Panc1 (cell line): ENCODE measurements at regions not wholly inside any gene's neighbourhood (a gene's known extent, or its start where the extent isn't known, plus 50 kb on each side); places are given as distances from the start of the nearest gene placed in this dataset.

Source experiments
- ATAC-seq: fragments of 200-7000 bp; cut with Tn5 transposase; 2 replicates; pipeline ENCODE4 v1.9.1; 2020; ENCODE audit warnings: mild to moderate bottlenecking, moderate library complexity
- BruUV-seq: library from RNA; stranded (reverse); fragments of 400-500 nt; replicated peaks from 2 replicates; lab custom pipeline; 2021; lab: Mats Ljungman, UMichigan
- CTCF ChIA-PET: fragments of 300-600 bp; sonication (Branson Sonifier 250); formaldehyde crosslinking; loops from one replicate; lab custom pipeline; 2022; ENCODE audit warnings: antibody characterized with exemption; lab: Charles Lee
- POLR2A ChIA-PET: fragments of 300-600 bp; sonication (Branson Sonifier 250); formaldehyde crosslinking; loops from one replicate; lab custom pipeline; 2022; ENCODE audit warnings: antibody characterized with exemption; lab: Charles Lee
- DNase-seq: peaks from one replicate; pipeline ENCODE4 v3.0.0-alpha.2; 2010; ENCODE audit warnings: low read depth, low spot score
- H3K27ac ChIP-seq: 2 replicates; pipeline ENCODE4 v1.5.1; 2011; ENCODE audit warnings: mild to moderate bottlenecking, low read length, inconsistent platforms
- H3K27me3 ChIP-seq: fragments of 200-500 bp; sonication (Bioruptor generic); 2 replicates; pipeline ENCODE4 v1.6.0; 2014; ENCODE audit warnings: low read length, inconsistent platforms; ENCODE audit not compliant: control insufficient read depth, insufficient read depth
- H3K36me3 ChIP-seq: fragments of 200-500 bp; sonication (Bioruptor generic); 2 replicates; pipeline ENCODE4 v1.5.1; 2014; ENCODE audit warnings: inconsistent platforms, mild to moderate bottlenecking, low read length, moderate library complexity; ENCODE audit not compliant: control insufficient read depth, insufficient read depth
- H3K4me1 ChIP-seq: 2 replicates; pipeline ENCODE4 v1.5.1; 2011; ENCODE audit warnings: inconsistent platforms, mild to moderate bottlenecking, low read length, moderate library complexity; ENCODE audit not compliant: control insufficient read depth, insufficient read depth
- H3K4me3 ChIP-seq, 2 experiments: 2 replicates each; pipeline ENCODE4 v1.5.1; 2011 to 2012; ENCODE audit warnings: low read depth in 2 of 2, low read length in 2 of 2, mild to moderate bottlenecking in 2 of 2, inconsistent platforms in 1 of 2, moderate library complexity in 1 of 2
- H3K9me3 ChIP-seq: fragments of 200-500 bp; sonication (Bioruptor generic); 2 replicates; pipeline ENCODE4 v1.5.1; 2014; ENCODE audit warnings: low read depth, mild to moderate bottlenecking, inconsistent platforms, low read length, moderate library complexity; ENCODE audit not compliant: control insufficient read depth, insufficient read depth
- POLR2AphosphoS5 ChIP-seq: IDR thresholded peaks from 2 replicates; pipeline ENCODE4 v1.6.1; 2012; ENCODE audit warnings: mild to moderate bottlenecking, low read depth, low read length, moderate library complexity
- SIN3A ChIP-seq: IDR thresholded peaks from 2 replicates; pipeline ENCODE4 v1.6.1; 2012; ENCODE audit warnings: low read depth, mild to moderate bottlenecking, low read length, moderate library complexity, borderline replicate concordance; ENCODE audit not compliant: insufficient read depth
- TCF7L2 ChIP-seq: IDR thresholded peaks from 2 replicates; pipeline ENCODE4 v1.6.1; 2011; ENCODE audit warnings: mild to moderate bottlenecking, low read depth, low read length, inconsistent platforms
- in situ Hi-C: cut with HindIII; loops from 2 replicates; pipeline ENCODE4 v1.10.0; 2016; ENCODE audit warnings: low sequenced_read_pairs, low pct_unique_long_range_greater_than_20kb
- intact Hi-C: fragments of 100-400 bp; cut with micrococcal nuclease; formaldehyde crosslinking; loops from one replicate; pipeline ENCODE4 v1.10.0; 2022; ENCODE audit not compliant: unreplicated experiment
- TF ChIP-seq, protein P1 (sequence below), 2 experiments: IDR thresholded peaks; 2 replicates each; pipeline ENCODE4 v1.6.1; 2011 to 2012; ENCODE audit warnings: low read depth in 2 of 2, control low read depth in 1 of 2, low read length in 1 of 2, mild to moderate bottlenecking in 1 of 2, moderate library complexity in 1 of 2; ENCODE audit not compliant: insufficient read depth in 1 of 2
- TF ChIP-seq, protein P2 (sequence below): fragments of 450-650 bp; IDR thresholded peaks from 2 replicates; pipeline ENCODE4 v1.5.1; 2017; ENCODE audit warnings: mild to moderate bottlenecking

DNA sequence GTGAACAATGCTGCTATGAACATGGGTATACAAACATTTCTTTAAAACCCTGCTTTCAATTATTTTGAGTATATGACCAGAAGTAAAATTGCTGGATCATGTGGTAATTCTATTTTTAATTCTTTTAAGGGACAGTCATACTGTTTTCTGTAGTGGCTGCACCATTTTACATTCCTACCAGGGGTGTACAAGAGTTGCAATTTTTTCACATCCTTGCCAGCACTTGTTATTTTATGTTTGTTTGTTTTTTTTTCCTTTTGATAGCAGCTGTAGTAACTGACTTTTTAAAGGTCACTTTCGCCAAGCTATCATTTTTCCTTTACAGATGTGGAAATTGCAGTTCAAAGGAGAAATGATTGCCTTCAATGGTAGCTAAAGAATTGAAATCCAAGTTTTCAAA lies 99.5 kb downstream of the GPR85 start:
- Histone ChIP-seq H3K36me3 (no peaks in the 10 kb centered on the region; the same call in 1 of the 2 replicates), H3K4me1 (no peaks in the 10 kb centered on the region), H3K4me3 (no peak overlapping the region), H3K9me3 (no peaks in the 10 kb centered on the region), H3K27me3 (no peaks in the 10 kb centered on the region; the same call in 1 of the 2 replicates), H3K27ac (no peak overlapping the region)
- BruUV-seq, result no TSS peak
- intact Hi-C loops (no loop called here), in situ Hi-C loops (no loop called here)
- POLR2A ChIA-PET, result no interaction called here
- TF ChIP-seq, protein P1, sequence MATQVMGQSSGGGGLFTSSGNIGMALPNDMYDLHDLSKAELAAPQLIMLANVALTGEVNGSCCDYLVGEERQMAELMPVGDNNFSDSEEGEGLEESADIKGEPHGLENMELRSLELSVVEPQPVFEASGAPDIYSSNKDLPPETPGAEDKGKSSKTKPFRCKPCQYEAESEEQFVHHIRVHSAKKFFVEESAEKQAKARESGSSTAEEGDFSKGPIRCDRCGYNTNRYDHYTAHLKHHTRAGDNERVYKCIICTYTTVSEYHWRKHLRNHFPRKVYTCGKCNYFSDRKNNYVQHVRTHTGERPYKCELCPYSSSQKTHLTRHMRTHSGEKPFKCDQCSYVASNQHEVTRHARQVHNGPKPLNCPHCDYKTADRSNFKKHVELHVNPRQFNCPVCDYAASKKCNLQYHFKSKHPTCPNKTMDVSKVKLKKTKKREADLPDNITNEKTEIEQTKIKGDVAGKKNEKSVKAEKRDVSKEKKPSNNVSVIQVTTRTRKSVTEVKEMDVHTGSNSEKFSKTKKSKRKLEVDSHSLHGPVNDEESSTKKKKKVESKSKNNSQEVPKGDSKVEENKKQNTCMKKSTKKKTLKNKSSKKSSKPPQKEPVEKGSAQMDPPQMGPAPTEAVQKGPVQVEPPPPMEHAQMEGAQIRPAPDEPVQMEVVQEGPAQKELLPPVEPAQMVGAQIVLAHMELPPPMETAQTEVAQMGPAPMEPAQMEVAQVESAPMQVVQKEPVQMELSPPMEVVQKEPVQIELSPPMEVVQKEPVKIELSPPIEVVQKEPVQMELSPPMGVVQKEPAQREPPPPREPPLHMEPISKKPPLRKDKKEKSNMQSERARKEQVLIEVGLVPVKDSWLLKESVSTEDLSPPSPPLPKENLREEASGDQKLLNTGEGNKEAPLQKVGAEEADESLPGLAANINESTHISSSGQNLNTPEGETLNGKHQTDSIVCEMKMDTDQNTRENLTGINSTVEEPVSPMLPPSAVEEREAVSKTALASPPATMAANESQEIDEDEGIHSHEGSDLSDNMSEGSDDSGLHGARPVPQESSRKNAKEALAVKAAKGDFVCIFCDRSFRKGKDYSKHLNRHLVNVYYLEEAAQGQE (IDR thresholded peaks at IDR 0.05; ENCODE audit: insufficient read depth in 1 of 2, low read depth in 2 of 2, low read length in 1 of 2), result no peak
- TF ChIP-seq POLR2AphosphoS5 (no peak), TCF7L2 (no peak), SIN3A (no peak)
- TF ChIP-seq, protein P2, sequence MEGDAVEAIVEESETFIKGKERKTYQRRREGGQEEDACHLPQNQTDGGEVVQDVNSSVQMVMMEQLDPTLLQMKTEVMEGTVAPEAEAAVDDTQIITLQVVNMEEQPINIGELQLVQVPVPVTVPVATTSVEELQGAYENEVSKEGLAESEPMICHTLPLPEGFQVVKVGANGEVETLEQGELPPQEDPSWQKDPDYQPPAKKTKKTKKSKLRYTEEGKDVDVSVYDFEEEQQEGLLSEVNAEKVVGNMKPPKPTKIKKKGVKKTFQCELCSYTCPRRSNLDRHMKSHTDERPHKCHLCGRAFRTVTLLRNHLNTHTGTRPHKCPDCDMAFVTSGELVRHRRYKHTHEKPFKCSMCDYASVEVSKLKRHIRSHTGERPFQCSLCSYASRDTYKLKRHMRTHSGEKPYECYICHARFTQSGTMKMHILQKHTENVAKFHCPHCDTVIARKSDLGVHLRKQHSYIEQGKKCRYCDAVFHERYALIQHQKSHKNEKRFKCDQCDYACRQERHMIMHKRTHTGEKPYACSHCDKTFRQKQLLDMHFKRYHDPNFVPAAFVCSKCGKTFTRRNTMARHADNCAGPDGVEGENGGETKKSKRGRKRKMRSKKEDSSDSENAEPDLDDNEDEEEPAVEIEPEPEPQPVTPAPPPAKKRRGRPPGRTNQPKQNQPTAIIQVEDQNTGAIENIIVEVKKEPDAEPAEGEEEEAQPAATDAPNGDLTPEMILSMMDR, result no peak
- CTCF ChIA-PET, result no interaction called here
- no peak for DNase-seq
- no peak for ATAC-seq

- intact Hi-C loops, result no loop called here
- Histone ChIP-seq H3K9me3 (no peaks in the 10 kb centered on the region), H3K27ac (no peak overlapping the region), H3K4me3 (no peak overlapping the region), H3K27me3 (no peaks in the 10 kb centered on the region; the same call in 1 of the 2 replicates), H3K36me3 (no peaks in the 10 kb centered on the region; the same call in 1 of the 2 replicates), H3K4me1 (no peaks in the 10 kb centered on the region)
- ChIA-PET POLR2A (no interaction called here), CTCF (no interaction called here)
- DNase-seq (no peak), ATAC-seq (no peak)
- in situ Hi-C loops, result no loop called here
- no peak for TF ChIP-seq POLR2AphosphoS5
- TF ChIP-seq, protein P2, result no peak
- TF ChIP-seq TCF7L2, result no peak
- no peak for TF ChIP-seq SIN3A
- TF ChIP-seq, protein P1 (IDR thresholded peaks at IDR 0.05; ENCODE audit: insufficient read depth in 1 of 2, low read depth in 2 of 2, low read length in 1 of 2), result no peak
- BruUV-seq, result no TSS peak
Measured at GRCh38 chr7:112986256-112987031, 100.2 kb downstream of the GPR85 start.
